H9 (cell line): ENCODE measurements at regions not wholly inside any gene's neighbourhood (a gene's known extent, or its start where the extent isn't known, plus 50 kb on each side); places are given as distances from the start of the nearest gene placed in this dataset.

ENCODE experiments used
- DNase-seq: peaks from one replicate; pipeline ENCODE4 v3.0.0-alpha.2; 2017
- H2AFZ ChIP-seq: one replicate; pipeline ENCODE4 v1.6.1; 2013; ENCODE audit warnings: mild to moderate bottlenecking, low read length, control low read depth, moderate library complexity
- H2AK5ac ChIP-seq: 2 replicates; pipeline ENCODE4 v1.6.1; 2013; ENCODE audit warnings: low read length, control low read depth, mixed read lengths; ENCODE audit not compliant: insufficient read length
- H2BK120ac ChIP-seq: one replicate; pipeline ENCODE4 v1.6.1; 2013; ENCODE audit warnings: low read depth, mild to moderate bottlenecking, low read length, control low read depth, inconsistent platforms; ENCODE audit not compliant: poor library complexity, severe bottlenecking
- H2BK12ac ChIP-seq: 2 replicates; pipeline ENCODE4 v1.6.1; 2013; ENCODE audit warnings: low read length, control low read depth, mixed read lengths, low read depth; ENCODE audit not compliant: insufficient read length
- H2BK15ac ChIP-seq: 2 replicates; pipeline ENCODE4 v1.6.1; 2013; ENCODE audit warnings: low read depth, low read length, control low read depth
- H2BK20ac ChIP-seq: one replicate; pipeline ENCODE4 v1.6.1; 2013; ENCODE audit warnings: low read depth, mild to moderate bottlenecking, low read length, control low read depth, inconsistent platforms; ENCODE audit not compliant: poor library complexity, severe bottlenecking
- H2BK5ac ChIP-seq: 2 replicates; pipeline ENCODE4 v1.6.1; 2013; ENCODE audit warnings: low read length, control low read depth, mixed read lengths; ENCODE audit not compliant: insufficient read length
- H3K14ac ChIP-seq: 2 replicates; pipeline ENCODE4 v1.6.1; 2013; ENCODE audit warnings: low read length, control low read depth; ENCODE audit not compliant: insufficient read depth
- H3K18ac ChIP-seq: 2 replicates; pipeline ENCODE4 v1.6.1; 2013; ENCODE audit warnings: low read depth, mild to moderate bottlenecking, mixed read lengths, low read length, control low read depth; ENCODE audit not compliant: insufficient read length
- H3K23ac ChIP-seq: 2 replicates; pipeline ENCODE4 v1.6.1; 2013; ENCODE audit warnings: low read length, control low read depth, mixed read lengths, low read depth; ENCODE audit not compliant: insufficient read length
- H3K23me2 ChIP-seq: 2 replicates; pipeline ENCODE4 v1.6.1; 2013; ENCODE audit warnings: low read depth, mild to moderate bottlenecking, mixed read lengths, low read length, control low read depth; ENCODE audit not compliant: insufficient read length, poor library complexity, severe bottlenecking
- H3K27ac ChIP-seq: 2 replicates; pipeline ENCODE4 v1.5.1; 2013; ENCODE audit warnings: low read length, control low read depth, mixed read lengths, low read depth; ENCODE audit not compliant: insufficient read length
- H3K27me3 ChIP-seq: 2 replicates; pipeline ENCODE4 v1.6.1; 2013; ENCODE audit warnings: low read length, control low read depth, inconsistent platforms; ENCODE audit not compliant: insufficient read depth
- H3K4ac ChIP-seq: 2 replicates; pipeline ENCODE4 v1.6.1; 2013; ENCODE audit warnings: low read depth, mild to moderate bottlenecking, control low read depth, inconsistent platforms, low read length, moderate library complexity
- H3K4me1 ChIP-seq: 2 replicates; pipeline ENCODE4 v1.6.1; 2013; ENCODE audit warnings: low read length, control low read depth, inconsistent platforms; ENCODE audit not compliant: insufficient read depth
- H3K4me2 ChIP-seq: 2 replicates; pipeline ENCODE4 v1.6.1; 2013; ENCODE audit warnings: low read length, control low read depth, mixed read lengths; ENCODE audit not compliant: insufficient read length, insufficient read depth
- H3K56ac ChIP-seq: 2 replicates; pipeline ENCODE4 v1.6.1; 2013; ENCODE audit warnings: low read depth, mild to moderate bottlenecking, mixed read lengths, low read length, control low read depth; ENCODE audit not compliant: insufficient read length
- H3K79me1 ChIP-seq: 2 replicates; pipeline ENCODE4 v1.6.1; 2013; ENCODE audit warnings: low read depth, mild to moderate bottlenecking, moderate library complexity, low read length, control low read depth, inconsistent platforms; ENCODE audit not compliant: insufficient read depth, poor library complexity, severe bottlenecking
- H3K79me2 ChIP-seq: 2 replicates; pipeline ENCODE4 v1.6.1; 2013; ENCODE audit warnings: low read length, control low read depth, inconsistent platforms; ENCODE audit not compliant: insufficient read depth
- H3K9ac ChIP-seq: 2 replicates; pipeline ENCODE4 v1.6.1; 2013; ENCODE audit warnings: low read length, control low read depth, mixed read lengths; ENCODE audit not compliant: insufficient read length; ENCODE audit errors: extremely low read depth
- H3K9me3 ChIP-seq: one replicate; pipeline ENCODE4 v1.6.1; 2013; ENCODE audit warnings: low read depth, low read length, inconsistent platforms; ENCODE audit not compliant: control insufficient read depth
- H3T11ph ChIP-seq: one replicate; pipeline ENCODE4 v1.6.1; 2013; ENCODE audit warnings: mild to moderate bottlenecking, low read length, control low read depth, inconsistent platforms
- H4K20me1 ChIP-seq: one replicate; pipeline ENCODE4 v1.6.1; 2013; ENCODE audit not compliant: control insufficient read depth, insufficient read length, insufficient read depth
- H4K5ac ChIP-seq: 2 replicates; pipeline ENCODE4 v1.6.1; 2013; ENCODE audit warnings: low read depth, mild to moderate bottlenecking, mixed read lengths, low read length, control low read depth; ENCODE audit not compliant: insufficient read length
- H4K8ac ChIP-seq: replicated peaks from 2 replicates; pipeline ENCODE4 v1.6.1; 2013; ENCODE audit warnings: low read length, control low read depth, mixed read lengths, low read depth; ENCODE audit not compliant: insufficient read length
- H4K91ac ChIP-seq: 2 replicates; pipeline ENCODE4 v1.6.1; 2013; ENCODE audit warnings: low read depth, mild to moderate bottlenecking, moderate library complexity, mixed read lengths, low read length, control low read depth; ENCODE audit not compliant: insufficient read length
- H3K27ac Mint-ChIP-seq, 3 experiments: 2 replicates in 2 of 3; 3 replicates in 1 of 3; pipeline ENCODE4 v1.8.0; 2020 to 2021; ENCODE audit warnings: mixed read lengths in 3 of 3, mild to moderate bottlenecking in 1 of 3, moderate library complexity in 1 of 3
- H3K27me3 Mint-ChIP-seq: 2 replicates; pipeline ENCODE4 v1.8.0; 2021; ENCODE audit warnings: low read depth, mild to moderate bottlenecking, moderate library complexity, mixed read lengths
- H3K36me3 Mint-ChIP-seq, 3 experiments: 2 replicates in 2 of 3; 3 replicates in 1 of 3; pipeline ENCODE4 v1.8.0; 2020 to 2021; ENCODE audit warnings: low read depth in 3 of 3, mixed read lengths in 3 of 3; ENCODE audit not compliant: insufficient read depth in 1 of 3
- H3K4me1 Mint-ChIP-seq, 2 experiments: 2 replicates each; pipeline ENCODE4 v1.8.0; 2020; ENCODE audit warnings: mixed read lengths in 2 of 2
- H3K4me3 Mint-ChIP-seq, 2 experiments: 2 replicates in 1 of 2; 3 replicates in 1 of 2; pipeline ENCODE4 v1.8.0; 2020 to 2021; ENCODE audit warnings: mild to moderate bottlenecking in 2 of 2, mixed read lengths in 2 of 2, moderate library complexity in 1 of 2
- H3K9me3 Mint-ChIP-seq, 2 experiments: 2 replicates in 1 of 2; 3 replicates in 1 of 2; pipeline ENCODE4 v1.8.0; 2020; ENCODE audit warnings: mild to moderate bottlenecking in 2 of 2, mixed read lengths in 2 of 2, moderate library complexity in 1 of 2
- CTCF ChIP-seq: fragments of 200-600 bp; sonication (generic); conservative IDR thresholded peaks from 3 replicates; pipeline ENCODE4 v1.8.0; 2021; ENCODE audit warnings: antibody characterized with exemption, mild to moderate bottlenecking
- WGBS: extraction: QIAGEN DNeasy Blood & Tissue Kit; methylation state at CpG from one replicate; pipeline ENCODE4 v1.1.7; 2013; ENCODE audit warnings: missing lambda C conversion rate, low lambda C conversion rate, mixed read lengths; ENCODE audit not compliant: insufficient read length; ENCODE audit errors: extremely low coverage; 5-methylcytosine and 5-hydroxymethylcytosine counted together

GRCh38 chr2:20940856-20941255, 103.0 kb downstream of the APOB start:
- H3K27me3 ChIP-seq: no peaks in the 10 kb centered on the region
- H2BK120ac ChIP-seq: no peak overlapping the region
- H3K23me2 ChIP-seq: no peaks in the 10 kb centered on the region
- Mint-ChIP-seq H3K36me3 (no peaks in the 10 kb centered on the region), H3K4me3 (no peak overlapping the region), H3K27ac (no peak overlapping the region), H3K9me3 (no peaks in the 10 kb centered on the region; a peak in 1 of 5 replicates), H3K27me3 (peaks cover 22% of the 10 kb centered on the region), H3K4me1 (peaks cover 5 to 8% of the 10 kb centered on the region in 2 experiments; a peak in 3 of 4 replicates)
- H2BK15ac ChIP-seq: no peak overlapping the region
- H2BK5ac ChIP-seq: no peak overlapping the region
- H4K5ac ChIP-seq: no peak overlapping the region
- no peak overlapping the region for H3K14ac ChIP-seq
- H3K27ac ChIP-seq: no peak overlapping the region
- H3K9me3 ChIP-seq: no peaks in the 10 kb centered on the region
- H3K23ac ChIP-seq: no peak overlapping the region
- TF ChIP-seq CTCF: no peak
- no CpG with 5 or more reads among the region's 7 CpGs for WGBS
- H3K4me2 ChIP-seq: no peak overlapping the region
- H2AK5ac ChIP-seq: no peak overlapping the region
- H3K79me1 ChIP-seq: no peaks in the 10 kb centered on the region
- DNase-seq: no peak
- H4K20me1 ChIP-seq: no peaks in the 10 kb centered on the region
- no peaks in the 10 kb centered on the region for H3K79me2 ChIP-seq
- no peaks in the 10 kb centered on the region for H3K4me1 ChIP-seq
- H3K9ac ChIP-seq: no peak overlapping the region
- H2BK12ac ChIP-seq: no peak overlapping the region
- no peak overlapping the region for H3T11ph ChIP-seq
- H3K56ac ChIP-seq: no peak overlapping the region
- no peak overlapping the region for H2AFZ ChIP-seq
- H2BK20ac ChIP-seq: no peak overlapping the region
- H3K18ac ChIP-seq: no peak overlapping the region
- no peak overlapping the region for H4K91ac ChIP-seq
- H3K4ac ChIP-seq: no peak overlapping the region
- no peak overlapping the region for H4K8ac ChIP-seq
